SK-N-SH treated with all-trans-retinoic acid at 6 μM for 48 hours (cell line): ENCODE measurements at regions not wholly inside any gene's neighbourhood (a gene's known extent, or its start where the extent isn't known, plus 50 kb on each side); places are given as distances from the start of the nearest gene placed in this dataset.
A peak's percentile ranks its signal among the peaks of the same experiment; 100 is the strongest.

ENCODE experiments used
- ATAC-seq: fragments of 200-7000 bp; cut with Tn5 transposase; 3 replicates; pipeline ENCODE4 v1.9.1; 2020; ENCODE audit warnings: mild to moderate bottlenecking, moderate library complexity
- ARNTL ChIP-seq: fragments of 450-650 bp; formaldehyde crosslinking; IDR thresholded peaks from 2 replicates; pipeline ENCODE4 v1.5.0; 2020; ENCODE audit warnings: low read depth, mild to moderate bottlenecking, moderate library complexity, borderline replicate concordance
- CSDC2 ChIP-seq: fragments of 250-450 bp; sonication (Bioruptor Pico); IDR thresholded peaks from 2 replicates; pipeline ENCODE4 v1.5.0; 2020; ENCODE audit warnings: mild to moderate bottlenecking, moderate library complexity
- ESRRG ChIP-seq: fragments of 250-450 bp; sonication (Bioruptor Pico); IDR thresholded peaks from 2 replicates; pipeline ENCODE4 v1.6.1; 2021; ENCODE audit warnings: mild to moderate bottlenecking
- GLIS3 ChIP-seq: fragments of 250-450 bp; sonication (Bioruptor Pico); IDR thresholded peaks from 2 replicates; pipeline ENCODE4 v1.5.0; 2020; ENCODE audit warnings: mild to moderate bottlenecking, moderate library complexity
- ISL1 ChIP-seq: fragments of 250-450 bp; sonication (Bioruptor Pico); IDR thresholded peaks from 2 replicates; pipeline ENCODE4 v2.1.2; 2022; ENCODE audit warnings: mild to moderate bottlenecking, moderate library complexity
- OSR1 ChIP-seq: fragments of 250-450 bp; sonication (Bioruptor Pico); IDR thresholded peaks from 2 replicates; pipeline ENCODE4 v1.8.0; 2022; ENCODE audit warnings: moderate library complexity, mild to moderate bottlenecking, inconsistent platforms
- PPARA ChIP-seq: fragments of 250-450 bp; sonication (Bioruptor Pico); IDR thresholded peaks from 2 replicates; pipeline ENCODE4 v1.5.0; 2020; ENCODE audit warnings: mild to moderate bottlenecking, borderline replicate concordance
- RARB ChIP-seq: fragments of 250-450 bp; sonication (Bioruptor Pico); IDR thresholded peaks from 2 replicates; pipeline ENCODE4 v1.8.0; 2021; ENCODE audit warnings: mild to moderate bottlenecking, moderate library complexity
- SNAI2 ChIP-seq: fragments of 250-450 bp; sonication (Bioruptor Pico); IDR thresholded peaks from 2 replicates; pipeline ENCODE4 v1.5.0; 2020; ENCODE audit warnings: mild to moderate bottlenecking, moderate library complexity
- TOX ChIP-seq: fragments of 250-450 bp; sonication (Bioruptor Pico); IDR thresholded peaks from 2 replicates; pipeline ENCODE4 v1.8.0; 2021; ENCODE audit warnings: mild to moderate bottlenecking, moderate library complexity, borderline replicate concordance
- ZC3H10 ChIP-seq: fragments of 250-450 bp; sonication (Bioruptor Pico); IDR thresholded peaks from 2 replicates; pipeline ENCODE4 v1.5.1; 2021; ENCODE audit warnings: mild to moderate bottlenecking, moderate library complexity
- ZFP3 ChIP-seq: fragments of 250-450 bp; sonication (Bioruptor Pico); IDR thresholded peaks from 2 replicates; pipeline ENCODE4 v1.5.0; 2020; ENCODE audit warnings: mild to moderate bottlenecking, moderate library complexity
- ZFP30 ChIP-seq: fragments of 450-650 bp; formaldehyde crosslinking; IDR thresholded peaks from 2 replicates; pipeline ENCODE4 v1.5.0; 2022; ENCODE audit warnings: mild to moderate bottlenecking, moderate library complexity
- ZNF565 ChIP-seq: fragments of 450-650 bp; formaldehyde crosslinking; conservative IDR thresholded peaks from 2 replicates; pipeline ENCODE4 v1.5.0; 2020; ENCODE audit warnings: low read depth, mild to moderate bottlenecking, moderate library complexity
- ZNF70 ChIP-seq: fragments of 450-650 bp; formaldehyde crosslinking; IDR thresholded peaks from 2 replicates; pipeline ENCODE4 v1.5.0; 2020; ENCODE audit warnings: mild to moderate bottlenecking, moderate library complexity
- ZNF8 ChIP-seq: fragments of 450-650 bp; formaldehyde crosslinking; IDR thresholded peaks from 2 replicates; pipeline ENCODE4 v1.5.0; 2020; ENCODE audit warnings: mild to moderate bottlenecking, moderate library complexity
- TF ChIP-seq, protein P1 (sequence below): fragments of 250-450 bp; sonication (Bioruptor Pico); IDR thresholded peaks from 2 replicates; pipeline ENCODE4 v1.5.1; 2020; ENCODE audit warnings: low read depth, mild to moderate bottlenecking, moderate library complexity
- TF ChIP-seq, protein P2 (sequence below): fragments of 250-450 bp; sonication (Bioruptor Pico); IDR thresholded peaks from 2 replicates; pipeline ENCODE4 v1.5.1; 2021; ENCODE audit warnings: mild to moderate bottlenecking, moderate library complexity
- TF ChIP-seq, protein P3 (sequence below): fragments of 250-450 bp; sonication (Bioruptor Pico); IDR thresholded peaks from 2 replicates; pipeline ENCODE4 v1.8.0; 2021; ENCODE audit warnings: low read depth, mild to moderate bottlenecking, moderate library complexity, borderline replicate concordance
- TF ChIP-seq, protein P4 (sequence below): fragments of 250-450 bp; sonication (Bioruptor Pico); IDR thresholded peaks from 2 replicates; pipeline ENCODE4 v1.8.0; 2020; ENCODE audit warnings: mild to moderate bottlenecking, moderate library complexity, borderline replicate concordance
- TF ChIP-seq, protein P5 (sequence below): fragments of 250-450 bp; sonication (Bioruptor Pico); IDR thresholded peaks from 2 replicates; pipeline ENCODE4 v1.5.0; 2020; ENCODE audit warnings: mild to moderate bottlenecking, moderate library complexity

DNA sequence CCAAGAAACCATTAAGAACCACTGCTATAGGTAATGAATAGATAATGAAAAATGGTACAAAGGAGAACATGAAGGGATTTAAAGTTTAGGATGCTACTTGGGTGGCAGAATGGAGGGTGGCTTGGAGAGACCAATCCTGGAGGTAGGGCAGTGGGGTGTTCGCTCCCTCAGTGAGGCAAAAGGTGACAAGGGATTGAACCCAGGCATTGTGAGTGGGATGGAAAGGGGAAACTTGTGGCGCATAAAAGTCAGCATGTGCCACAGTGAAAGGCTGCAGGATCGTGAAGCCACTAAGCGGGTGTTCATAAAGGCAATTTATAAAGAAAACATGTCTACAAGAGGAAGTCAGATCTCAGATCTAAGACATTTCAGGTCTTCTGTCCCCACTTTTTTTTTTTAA is 76.7 kb upstream of the SLC38A2 start (continued):
- TF ChIP-seq ZFP30 (CRISPR knock-in tag), result no peak
- TF ChIP-seq ZFP3 (CRISPR knock-in tag), result no peak
- TF ChIP-seq PPARA, result no peak
- TF ChIP-seq, protein P1, sequence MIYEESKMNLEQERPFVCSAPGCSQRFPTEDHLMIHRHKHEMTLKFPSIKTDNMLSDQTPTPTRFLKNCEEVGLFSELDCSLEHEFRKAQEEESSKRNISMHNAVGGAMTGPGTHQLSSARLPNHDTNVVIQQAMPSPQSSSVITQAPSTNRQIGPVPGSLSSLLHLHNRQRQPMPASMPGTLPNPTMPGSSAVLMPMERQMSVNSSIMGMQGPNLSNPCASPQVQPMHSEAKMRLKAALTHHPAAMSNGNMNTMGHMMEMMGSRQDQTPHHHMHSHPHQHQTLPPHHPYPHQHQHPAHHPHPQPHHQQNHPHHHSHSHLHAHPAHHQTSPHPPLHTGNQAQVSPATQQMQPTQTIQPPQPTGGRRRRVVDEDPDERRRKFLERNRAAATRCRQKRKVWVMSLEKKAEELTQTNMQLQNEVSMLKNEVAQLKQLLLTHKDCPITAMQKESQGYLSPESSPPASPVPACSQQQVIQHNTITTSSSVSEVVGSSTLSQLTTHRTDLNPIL (CRISPR knock-in tag), result no peak

DNA sequence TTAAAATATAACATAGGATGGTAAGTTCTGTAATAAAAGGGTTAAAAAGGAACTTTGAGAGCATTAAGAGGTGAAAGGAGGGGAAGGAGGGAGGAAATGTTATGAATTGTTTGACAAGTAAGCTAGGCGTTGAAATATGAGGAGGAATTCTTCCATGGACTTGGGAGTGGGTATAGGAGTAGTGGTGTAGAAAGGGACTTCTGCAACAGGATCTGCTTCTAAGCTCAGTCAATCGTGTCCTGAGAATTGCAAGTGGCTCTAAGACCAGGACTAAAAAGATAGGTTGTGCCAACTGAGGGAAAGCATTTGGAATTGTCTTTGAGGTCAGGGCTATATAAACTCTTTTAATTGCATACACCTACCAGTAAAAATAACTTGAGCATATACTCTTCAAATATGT is 74.1 kb upstream of the SLC38A2 start:
- ATAC-seq, result no peak
- TF ChIP-seq, protein P2, sequence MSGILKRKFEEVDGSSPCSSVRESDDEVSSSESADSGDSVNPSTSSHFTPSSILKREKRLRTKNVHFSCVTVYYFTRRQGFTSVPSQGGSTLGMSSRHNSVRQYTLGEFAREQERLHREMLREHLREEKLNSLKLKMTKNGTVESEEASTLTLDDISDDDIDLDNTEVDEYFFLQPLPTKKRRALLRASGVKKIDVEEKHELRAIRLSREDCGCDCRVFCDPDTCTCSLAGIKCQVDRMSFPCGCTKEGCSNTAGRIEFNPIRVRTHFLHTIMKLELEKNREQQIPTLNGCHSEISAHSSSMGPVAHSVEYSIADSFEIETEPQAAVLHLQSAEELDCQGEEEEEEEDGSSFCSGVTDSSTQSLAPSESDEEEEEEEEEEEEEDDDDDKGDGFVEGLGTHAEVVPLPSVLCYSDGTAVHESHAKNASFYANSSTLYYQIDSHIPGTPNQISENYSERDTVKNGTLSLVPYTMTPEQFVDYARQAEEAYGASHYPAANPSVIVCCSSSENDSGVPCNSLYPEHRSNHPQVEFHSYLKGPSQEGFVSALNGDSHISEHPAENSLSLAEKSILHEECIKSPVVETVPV (CRISPR knock-in tag), result no peak
- TF ChIP-seq ZC3H10, result no peak
- no peak for TF ChIP-seq ZNF8 (CRISPR knock-in tag)
- TF ChIP-seq PPARA, result no peak

DNA sequence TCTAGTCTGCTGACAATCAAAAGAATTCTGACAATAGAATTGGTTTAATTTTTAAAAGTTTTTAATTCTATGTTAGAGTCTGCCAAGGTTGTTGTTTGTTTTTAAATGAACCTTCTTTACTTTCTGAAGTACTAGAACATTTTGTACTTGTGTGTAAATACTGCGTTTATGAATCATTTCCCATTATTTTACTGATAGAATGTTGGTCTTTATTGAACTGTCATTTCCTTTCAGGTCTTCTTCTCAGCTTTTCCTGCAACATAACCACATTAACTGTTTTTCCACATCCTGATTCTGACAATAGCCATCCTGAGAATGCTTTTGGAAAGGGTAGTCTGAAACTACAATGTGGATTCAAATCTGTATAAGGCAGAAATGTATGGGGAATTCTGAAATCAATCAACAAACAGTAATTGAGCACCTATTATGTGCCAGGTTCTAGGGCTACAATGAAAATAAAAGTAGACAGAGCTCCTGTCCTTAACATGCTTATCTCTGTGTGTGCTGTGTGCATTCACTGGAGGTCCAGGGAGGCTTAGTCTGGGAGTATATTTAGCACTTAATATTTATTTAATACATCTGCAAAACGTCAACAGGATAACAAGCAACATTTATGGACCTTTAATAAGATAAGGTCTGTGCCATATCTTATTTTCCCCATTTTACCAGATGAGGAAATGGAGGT is 73.1 kb upstream of the SLC38A2 start:
- TF ChIP-seq SNAI2 (CRISPR knock-in tag), result no peak
- TF ChIP-seq ZNF70, result no peak
- TF ChIP-seq GLIS3 (CRISPR knock-in tag), result no peak
- no peak for TF ChIP-seq ISL1 (CRISPR knock-in tag)
- no peak for TF ChIP-seq ARNTL (CRISPR knock-in tag)
- no peak for TF ChIP-seq ZNF8 (CRISPR knock-in tag)
- no peak for TF ChIP-seq CSDC2 (CRISPR knock-in tag)
- TF ChIP-seq ZFP3 (CRISPR knock-in tag), result no peak
- TF ChIP-seq TOX, result no peak
- TF ChIP-seq RARB (CRISPR knock-in tag), result no peak
- no peak for ATAC-seq

DNA sequence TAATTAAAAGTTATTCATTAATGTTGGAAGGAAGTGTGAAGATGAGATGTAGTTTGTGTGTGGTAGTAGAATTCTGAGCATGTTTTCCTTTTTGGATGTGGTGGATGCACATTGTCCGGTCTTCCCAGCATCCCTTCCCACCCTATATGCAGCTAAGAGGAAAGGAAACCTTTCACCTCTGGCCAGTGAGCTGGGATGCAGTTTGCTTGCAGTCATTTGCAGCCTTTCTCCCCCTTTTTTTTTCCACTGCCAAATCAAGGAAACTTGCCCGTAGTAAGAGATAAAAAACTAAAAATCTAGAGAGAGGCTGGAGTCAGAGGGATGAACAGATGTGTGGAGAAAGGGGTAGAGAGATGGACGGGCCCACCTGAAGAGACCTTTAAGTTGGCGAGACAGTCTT is 72.5 kb upstream of the SLC38A2 start:
- no peak for TF ChIP-seq SNAI2 (CRISPR knock-in tag)
- no peak for TF ChIP-seq RARB (CRISPR knock-in tag)
- TF ChIP-seq ZNF565 (CRISPR knock-in tag), result no peak
- no peak for ATAC-seq

DNA sequence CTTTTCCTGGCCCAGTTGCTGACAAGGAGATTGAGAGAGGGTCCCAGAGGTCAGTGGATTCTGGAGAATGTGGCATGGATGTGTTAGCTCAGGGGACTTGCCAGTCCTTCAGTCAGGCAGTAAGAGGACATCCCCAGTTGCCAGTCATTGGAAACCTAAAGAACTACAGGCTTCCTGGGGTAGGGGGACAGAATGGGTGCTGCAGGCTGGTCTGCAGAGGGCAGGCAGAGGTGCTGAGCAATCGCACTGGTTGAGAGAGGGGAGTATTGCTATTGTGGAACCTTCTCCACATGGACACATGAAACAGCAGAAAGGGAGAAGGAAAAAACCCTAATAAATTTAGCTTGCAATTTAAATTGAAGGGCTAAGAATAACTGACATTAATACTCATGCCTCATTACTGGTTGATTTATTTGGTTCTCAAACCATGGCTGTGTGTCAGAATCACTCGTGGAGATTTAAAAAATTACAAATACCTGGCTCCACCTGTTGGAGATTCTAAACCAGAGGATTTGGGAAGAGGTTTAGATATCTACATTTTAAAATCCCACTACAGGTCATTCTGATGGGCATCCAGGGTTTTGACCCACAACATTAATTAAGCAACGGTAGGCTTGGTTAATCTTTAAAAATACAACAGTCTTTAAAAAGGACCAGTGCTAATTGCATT is 71.2 kb upstream of the SLC38A2 start:
- no peak for TF ChIP-seq ZC3H10
- TF ChIP-seq, all 23 proteins: peak for 0
- no peak for ATAC-seq

DNA sequence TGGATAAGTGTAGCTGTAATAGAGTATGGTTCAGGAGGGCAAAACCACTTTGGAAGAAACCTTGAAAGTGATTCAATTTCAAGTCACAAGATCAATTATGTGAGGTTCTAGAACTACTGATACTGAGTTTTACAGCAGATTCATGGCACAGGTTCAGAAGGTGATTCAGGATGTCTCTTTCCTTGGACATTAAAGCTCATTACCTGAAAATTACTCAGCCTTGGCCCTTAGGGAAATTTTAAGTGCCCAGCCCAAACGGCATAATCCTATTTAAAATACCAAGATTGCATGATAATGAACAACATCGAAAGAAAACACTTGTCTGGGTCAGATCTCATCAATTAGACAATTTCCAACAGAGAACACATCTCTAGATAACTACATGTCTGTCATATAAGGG is 70.2 kb upstream of the SLC38A2 start:
- ATAC-seq, result peak; percentile 64
- peak; percentile 91 for TF ChIP-seq ISL1 (CRISPR knock-in tag)
- TF ChIP-seq ESRRG, result no peak
- no peak for TF ChIP-seq ZNF8 (CRISPR knock-in tag)
- TF ChIP-seq, protein P1 (CRISPR knock-in tag), result no peak
- no peak for TF ChIP-seq OSR1
- TF ChIP-seq, protein P3, sequence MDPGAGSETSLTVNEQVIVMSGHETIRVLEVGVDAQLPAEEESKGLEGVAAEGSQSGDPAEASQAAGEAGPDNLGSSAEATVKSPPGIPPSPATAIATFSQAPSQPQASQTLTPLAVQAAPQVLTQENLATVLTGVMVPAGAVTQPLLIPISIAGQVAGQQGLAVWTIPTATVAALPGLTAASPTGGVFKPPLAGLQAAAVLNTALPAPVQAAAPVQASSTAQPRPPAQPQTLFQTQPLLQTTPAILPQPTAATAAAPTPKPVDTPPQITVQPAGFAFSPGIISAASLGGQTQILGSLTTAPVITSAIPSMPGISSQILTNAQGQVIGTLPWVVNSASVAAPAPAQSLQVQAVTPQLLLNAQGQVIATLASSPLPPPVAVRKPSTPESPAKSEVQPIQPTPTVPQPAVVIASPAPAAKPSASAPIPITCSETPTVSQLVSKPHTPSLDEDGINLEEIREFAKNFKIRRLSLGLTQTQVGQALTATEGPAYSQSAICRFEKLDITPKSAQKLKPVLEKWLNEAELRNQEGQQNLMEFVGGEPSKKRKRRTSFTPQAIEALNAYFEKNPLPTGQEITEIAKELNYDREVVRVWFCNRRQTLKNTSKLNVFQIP, result 0 out of 2 replicates have a peak, but pooled peaks have one; percentile 52
- TF ChIP-seq, protein P4, sequence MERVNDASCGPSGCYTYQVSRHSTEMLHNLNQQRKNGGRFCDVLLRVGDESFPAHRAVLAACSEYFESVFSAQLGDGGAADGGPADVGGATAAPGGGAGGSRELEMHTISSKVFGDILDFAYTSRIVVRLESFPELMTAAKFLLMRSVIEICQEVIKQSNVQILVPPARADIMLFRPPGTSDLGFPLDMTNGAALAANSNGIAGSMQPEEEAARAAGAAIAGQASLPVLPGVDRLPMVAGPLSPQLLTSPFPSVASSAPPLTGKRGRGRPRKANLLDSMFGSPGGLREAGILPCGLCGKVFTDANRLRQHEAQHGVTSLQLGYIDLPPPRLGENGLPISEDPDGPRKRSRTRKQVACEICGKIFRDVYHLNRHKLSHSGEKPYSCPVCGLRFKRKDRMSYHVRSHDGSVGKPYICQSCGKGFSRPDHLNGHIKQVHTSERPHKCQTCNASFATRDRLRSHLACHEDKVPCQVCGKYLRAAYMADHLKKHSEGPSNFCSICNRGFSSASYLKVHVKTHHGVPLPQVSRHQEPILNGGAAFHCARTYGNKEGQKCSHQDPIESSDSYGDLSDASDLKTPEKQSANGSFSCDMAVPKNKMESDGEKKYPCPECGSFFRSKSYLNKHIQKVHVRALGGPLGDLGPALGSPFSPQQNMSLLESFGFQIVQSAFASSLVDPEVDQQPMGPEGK, result no peak
- TF ChIP-seq TOX, result no peak
- TF ChIP-seq SNAI2 (CRISPR knock-in tag), result no peak
- TF ChIP-seq ZNF70, result no peak
- TF ChIP-seq GLIS3 (CRISPR knock-in tag), result no peak
- TF ChIP-seq ZFP3 (CRISPR knock-in tag), result no peak
- TF ChIP-seq CSDC2 (CRISPR knock-in tag), result no peak
- TF ChIP-seq, protein P5, sequence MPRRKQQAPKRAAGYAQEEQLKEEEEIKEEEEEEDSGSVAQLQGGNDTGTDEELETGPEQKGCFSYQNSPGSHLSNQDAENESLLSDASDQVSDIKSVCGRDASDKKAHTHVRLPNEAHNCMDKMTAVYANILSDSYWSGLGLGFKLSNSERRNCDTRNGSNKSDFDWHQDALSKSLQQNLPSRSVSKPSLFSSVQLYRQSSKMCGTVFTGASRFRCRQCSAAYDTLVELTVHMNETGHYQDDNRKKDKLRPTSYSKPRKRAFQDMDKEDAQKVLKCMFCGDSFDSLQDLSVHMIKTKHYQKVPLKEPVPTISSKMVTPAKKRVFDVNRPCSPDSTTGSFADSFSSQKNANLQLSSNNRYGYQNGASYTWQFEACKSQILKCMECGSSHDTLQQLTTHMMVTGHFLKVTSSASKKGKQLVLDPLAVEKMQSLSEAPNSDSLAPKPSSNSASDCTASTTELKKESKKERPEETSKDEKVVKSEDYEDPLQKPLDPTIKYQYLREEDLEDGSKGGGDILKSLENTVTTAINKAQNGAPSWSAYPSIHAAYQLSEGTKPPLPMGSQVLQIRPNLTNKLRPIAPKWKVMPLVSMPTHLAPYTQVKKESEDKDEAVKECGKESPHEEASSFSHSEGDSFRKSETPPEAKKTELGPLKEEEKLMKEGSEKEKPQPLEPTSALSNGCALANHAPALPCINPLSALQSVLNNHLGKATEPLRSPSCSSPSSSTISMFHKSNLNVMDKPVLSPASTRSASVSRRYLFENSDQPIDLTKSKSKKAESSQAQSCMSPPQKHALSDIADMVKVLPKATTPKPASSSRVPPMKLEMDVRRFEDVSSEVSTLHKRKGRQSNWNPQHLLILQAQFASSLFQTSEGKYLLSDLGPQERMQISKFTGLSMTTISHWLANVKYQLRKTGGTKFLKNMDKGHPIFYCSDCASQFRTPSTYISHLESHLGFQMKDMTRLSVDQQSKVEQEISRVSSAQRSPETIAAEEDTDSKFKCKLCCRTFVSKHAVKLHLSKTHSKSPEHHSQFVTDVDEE, result no peak
